ENCODE measurements at regions not wholly inside any gene's neighbourhood (a gene's known extent, or its start where the extent isn't known, plus 50 kb on each side); places are given as distances from the start of the nearest gene placed in this dataset.

GRCh38 chr2:176637142-176637485 lies 367.9 kb downstream of the MTX2 start:
- Histone ChIP-seq H3K9ac (no peak overlapping the region), H3K4me2 (peak overlapping the region in 7 of 11 experiments; percentile 59 to 94 (median 75); a peak in 14 of 22 replicates)

GRCh38 chr2:176637486-176638166 lies 368.4 kb downstream of the MTX2 start:
- peak overlapping the region; percentile 54 to 94 (median 65) for H3K4me2 ChIP-seq
- no peak overlapping the region for H3K9ac ChIP-seq
- peaks cover 30 to 64% (median 60%) of the 10 kb centered on the region in 11 experiments for H3K27me3 ChIP-seq
- H3K36me3 ChIP-seq = no peaks in the 10 kb centered on the region
- H3K4me1 ChIP-seq = peaks cover 0 to 7% (median 5%) of the 10 kb centered on the region in 10 experiments; a peak in 8 of 20 replicates
- peaks cover 0 to 11% (median 0%) of the 10 kb centered on the region in 11 experiments; a peak in 3 of 22 replicates for H4K20me1 ChIP-seq
- no peak overlapping the region for H3K27ac ChIP-seq
- peak overlapping the region; percentile 28 to 65 (median 44); a peak in 18 of 20 replicates for H3K4me3 ChIP-seq
- TF ChIP-seq Cebpa-rat (IDR thresholded peaks at IDR 0.05) = no peak
- peaks cover 0 to 8% (median 3%) of the 10 kb centered on the region in 11 experiments; a peak in 8 of 22 replicates for H3K9me3 ChIP-seq (replicated peaks in 1 of 11)

More at GRCh38 chr2:176637142-176637485, 367.9 kb downstream of the MTX2 start:
- peaks cover 0 to 12% (median 0%) of the 10 kb centered on the region in 11 experiments; a peak in 3 of 22 replicates for H4K20me1 ChIP-seq
- peaks cover 30 to 63% (median 60%) of the 10 kb centered on the region in 11 experiments for H3K27me3 ChIP-seq
- H3K4me3 ChIP-seq = peak overlapping the region in 9 of 10 experiments; percentile 33 to 65 (median 47); a peak in 9 of 20 replicates
- peaks cover 0 to 7% (median 5%) of the 10 kb centered on the region in 10 experiments; a peak in 8 of 20 replicates for H3K4me1 ChIP-seq
- no peak overlapping the region for H3K27ac ChIP-seq
- TF ChIP-seq Cebpa-rat (IDR thresholded peaks at IDR 0.05) = no peak
- no peaks in the 10 kb centered on the region for H3K36me3 ChIP-seq
- peaks cover 0 to 8% (median 3%) of the 10 kb centered on the region in 11 experiments; a peak in 8 of 22 replicates for H3K9me3 ChIP-seq (replicated peaks in 1 of 11)

DNA sequence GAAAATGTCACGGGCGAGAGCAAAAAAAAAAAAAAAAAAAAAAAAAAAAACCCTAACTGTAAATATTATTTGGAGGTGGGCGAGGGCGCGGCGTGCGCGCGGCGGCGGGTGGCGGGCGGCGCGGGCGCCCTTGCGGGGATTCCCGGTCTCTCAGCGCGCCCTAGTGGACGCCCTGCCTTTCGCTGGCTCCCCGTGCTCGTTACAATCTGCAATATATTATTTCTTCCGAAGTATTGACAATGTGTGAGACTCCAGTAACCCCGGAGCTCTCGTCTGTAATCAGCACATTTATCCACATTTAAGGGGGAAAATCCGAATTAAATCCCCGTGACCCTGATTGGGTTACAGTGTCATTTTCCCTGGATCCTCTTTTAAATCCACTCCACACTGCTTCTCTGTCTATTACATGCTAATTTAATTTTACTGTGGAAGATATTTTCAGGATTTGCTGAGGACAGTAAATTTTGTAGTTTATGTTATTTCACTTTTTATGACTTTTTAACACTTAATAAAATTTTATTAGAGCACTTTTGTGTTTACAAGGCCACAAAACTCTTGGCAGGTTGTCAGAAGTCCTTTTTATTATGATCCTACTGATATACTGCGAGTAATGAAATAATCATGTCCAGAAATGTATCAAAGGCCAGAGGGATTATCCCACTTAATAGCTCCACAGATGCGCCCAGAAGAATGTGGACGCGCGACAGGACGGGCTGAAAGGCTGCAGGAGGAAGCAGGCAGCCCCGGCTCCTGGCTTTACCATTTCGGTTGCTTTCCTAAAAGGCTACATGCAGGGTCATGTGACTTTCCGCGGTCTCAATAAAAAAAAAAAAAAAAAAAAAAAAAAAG lies 369.1 kb downstream of the MTX2 start:
- peak overlapping the region; percentile 54 to 94 (median 65) for H3K4me2 ChIP-seq
- H4K20me1 ChIP-seq = peaks cover 0 to 11% (median 0%) of the 10 kb centered on the region in 11 experiments; a peak in 3 of 22 replicates
- H3K9me3 ChIP-seq (replicated peaks in 1 of 11) = peaks cover 0 to 8% (median 3%) of the 10 kb centered on the region in 11 experiments; a peak in 8 of 22 replicates
- H3K4me1 ChIP-seq = peaks cover 0 to 8% (median 5%) of the 10 kb centered on the region in 10 experiments; a peak in 8 of 20 replicates
- H3K27ac ChIP-seq = no peak overlapping the region
- no peak overlapping the region for H3K9ac ChIP-seq
- no peak for TF ChIP-seq Cebpa-rat (IDR thresholded peaks at IDR 0.05)
- H3K4me3 ChIP-seq = peak overlapping the region; percentile 28 to 65 (median 44); a peak in 17 of 20 replicates
- no peaks in the 10 kb centered on the region for H3K36me3 ChIP-seq
- peaks cover 30 to 69% (median 62%) of the 10 kb centered on the region in 11 experiments for H3K27me3 ChIP-seq

DNA sequence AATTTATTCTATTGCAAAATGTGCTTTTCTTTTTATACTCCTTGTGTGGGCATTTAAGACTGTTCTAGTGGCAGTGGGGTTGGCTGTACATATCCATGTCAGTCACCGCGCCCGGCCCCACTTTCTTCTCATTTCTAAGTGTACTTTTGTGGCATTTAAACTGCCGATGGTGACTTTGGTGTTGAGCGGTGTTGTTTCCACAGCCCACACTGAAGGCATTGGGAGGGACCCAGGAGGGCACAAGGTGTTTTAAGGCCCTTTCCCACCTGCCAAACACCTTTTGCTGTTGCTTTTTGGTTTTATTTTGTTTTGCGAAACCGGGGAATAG lies 369.7 kb downstream of the MTX2 start:
- Histone ChIP-seq H3K36me3 (no peaks in the 10 kb centered on the region), H3K9ac (no peak overlapping the region), H3K4me2 (no peak overlapping the region), H3K27ac (no peak overlapping the region), H3K4me3 (no peak overlapping the region), H3K4me1 (peaks cover 0 to 14% (median 8%) of the 10 kb centered on the region in 10 experiments; a peak in 10 of 20 replicates), H3K27me3 (peaks cover 30 to 74% (median 62%) of the 10 kb centered on the region in 11 experiments), H3K9me3 (replicated peaks in 1 of 11) (peaks cover 0 to 8% (median 3%) of the 10 kb centered on the region in 11 experiments; a peak in 8 of 22 replicates), H4K20me1 (peaks cover 0 to 11% (median 0%) of the 10 kb centered on the region in 11 experiments; a peak in 3 of 22 replicates)
- TF ChIP-seq Cebpa-rat (IDR thresholded peaks at IDR 0.05) = no peak

DNA sequence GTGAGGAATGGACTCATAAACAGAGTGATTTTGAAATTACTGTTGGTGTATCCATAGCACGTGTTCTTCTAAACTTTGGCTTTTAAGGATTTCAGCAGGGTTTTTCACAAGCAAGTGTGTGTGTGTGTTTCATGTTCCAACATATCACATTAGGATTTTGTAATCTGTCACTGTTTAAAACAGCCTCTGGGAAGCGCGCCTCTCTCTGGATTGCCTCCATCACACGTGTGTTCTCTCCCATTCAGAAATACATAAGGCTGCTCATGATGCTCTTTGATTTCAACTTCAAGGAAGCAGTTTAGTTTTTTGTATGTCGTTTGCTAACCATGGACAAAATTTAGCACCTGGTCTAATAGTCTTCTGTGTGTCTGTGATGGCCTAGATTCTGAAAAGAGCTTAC lies 370.4 kb downstream of the MTX2 start:
- peaks cover 0 to 11% (median 0%) of the 10 kb centered on the region in 11 experiments; a peak in 3 of 22 replicates for H4K20me1 ChIP-seq
- H3K27ac ChIP-seq = no peak overlapping the region
- H3K4me2 ChIP-seq = no peak overlapping the region
- H3K36me3 ChIP-seq = no peaks in the 10 kb centered on the region
- no peak for TF ChIP-seq Cebpa-rat (IDR thresholded peaks at IDR 0.05)
- no peak overlapping the region for H3K9ac ChIP-seq
- peaks cover 30 to 77% (median 56%) of the 10 kb centered on the region in 11 experiments for H3K27me3 ChIP-seq
- peaks cover 0 to 8% (median 3%) of the 10 kb centered on the region in 11 experiments; a peak in 8 of 22 replicates for H3K9me3 ChIP-seq (replicated peaks in 1 of 11)
- H3K4me3 ChIP-seq = no peak overlapping the region
- peaks cover 0 to 14% (median 8%) of the 10 kb centered on the region in 10 experiments; a peak in 10 of 20 replicates for H3K4me1 ChIP-seq

DNA sequence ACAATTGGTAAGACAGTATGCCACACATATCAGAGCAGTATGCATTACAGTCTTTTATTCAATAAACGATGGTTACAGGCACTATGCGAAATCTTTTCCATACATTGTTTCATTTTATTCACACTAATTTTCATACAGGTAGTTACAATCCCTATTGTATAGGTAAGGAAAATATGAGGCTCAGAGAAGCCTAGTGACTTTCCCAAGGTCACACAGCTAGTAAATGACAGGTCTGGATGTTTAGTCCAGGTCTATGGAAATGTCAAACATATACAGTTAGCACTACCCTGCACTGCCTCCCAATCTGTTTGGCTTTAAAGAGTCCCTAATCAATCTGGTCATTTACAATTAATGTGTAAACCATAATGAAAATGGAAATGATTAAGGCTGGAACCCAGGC lies 372.2 kb downstream of the MTX2 start:
- no peak overlapping the region for H3K27ac ChIP-seq
- H3K27me3 ChIP-seq = peaks cover 29 to 60% (median 45%) of the 10 kb centered on the region in 11 experiments
- peaks cover 0 to 11% (median 0%) of the 10 kb centered on the region in 11 experiments; a peak in 3 of 22 replicates for H4K20me1 ChIP-seq
- no peak overlapping the region for H3K9ac ChIP-seq
- peaks cover 0 to 14% (median 8%) of the 10 kb centered on the region in 10 experiments; a peak in 10 of 20 replicates for H3K4me1 ChIP-seq
- no peak overlapping the region for H3K4me2 ChIP-seq
- TF ChIP-seq Cebpa-rat (IDR thresholded peaks at IDR 0.05) = no peak
- no peaks in the 10 kb centered on the region for H3K36me3 ChIP-seq
- H3K9me3 ChIP-seq (replicated peaks in 1 of 11) = peaks cover 0 to 8% (median 3%) of the 10 kb centered on the region in 11 experiments; a peak in 8 of 22 replicates
- H3K4me3 ChIP-seq = no peak overlapping the region

DNA sequence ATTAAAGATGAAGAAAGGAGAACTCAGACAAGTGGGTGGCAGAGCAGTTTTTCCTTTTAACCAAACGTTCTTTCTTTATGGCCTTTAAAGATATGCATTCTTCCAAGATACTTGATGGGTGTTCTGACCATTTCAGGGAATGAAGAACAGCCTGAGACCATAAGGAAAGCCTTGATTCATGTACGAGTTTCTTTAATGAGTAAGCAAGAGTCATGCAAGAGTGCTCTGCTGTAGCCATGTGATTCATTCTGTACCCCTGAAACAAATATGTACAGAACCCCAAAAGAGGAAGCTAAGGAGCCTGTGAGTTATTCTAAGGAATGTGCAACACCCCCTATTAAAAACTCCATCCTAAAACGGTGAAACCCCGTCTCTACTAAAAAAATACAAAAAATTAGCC lies 372.8 kb downstream of the MTX2 start:
- peaks cover 0 to 14% (median 8%) of the 10 kb centered on the region in 10 experiments; a peak in 10 of 20 replicates for H3K4me1 ChIP-seq
- no peak overlapping the region for H3K4me3 ChIP-seq
- no peaks in the 10 kb centered on the region for H3K36me3 ChIP-seq
- H3K27me3 ChIP-seq = peaks cover 22 to 54% (median 39%) of the 10 kb centered on the region in 11 experiments
- TF ChIP-seq Cebpa-rat (IDR thresholded peaks at IDR 0.05) = no peak
- H3K4me2 ChIP-seq = no peak overlapping the region
- H4K20me1 ChIP-seq = peaks cover 0 to 9% (median 0%) of the 10 kb centered on the region in 11 experiments; a peak in 3 of 22 replicates
- H3K9me3 ChIP-seq (replicated peaks in 1 of 11) = peaks cover 0 to 8% (median 3%) of the 10 kb centered on the region in 11 experiments; a peak in 8 of 22 replicates
- H3K27ac ChIP-seq = no peak overlapping the region
- no peak overlapping the region for H3K9ac ChIP-seq

- peaks cover 7 to 38% (median 23%) of the 10 kb centered on the region in 11 experiments for H3K27me3 ChIP-seq
- no peaks in the 10 kb centered on the region for H3K36me3 ChIP-seq
- H4K20me1 ChIP-seq = no peaks in the 10 kb centered on the region
- no peak overlapping the region for H3K4me3 ChIP-seq
- no peak for TF ChIP-seq Cebpa-rat (IDR thresholded peaks at IDR 0.05)
- no peaks in the 10 kb centered on the region for H3K9me3 ChIP-seq (replicated peaks in 1 of 11)
- no peak overlapping the region for H3K9ac ChIP-seq
- peak overlapping the region in 9 of 11 experiments; percentile 1 to 66 (median 38); a peak in 12 of 22 replicates for H3K4me2 ChIP-seq
- no peak overlapping the region for H3K27ac ChIP-seq
- H3K4me1 ChIP-seq = peaks cover 0 to 6% (median 4%) of the 10 kb centered on the region in 10 experiments; a peak in 5 of 20 replicates
Observed at GRCh38 chr2:176643646-176644045, 374.4 kb downstream of the MTX2 start.
